Tibial nerve (tissue), 4 donors: ENCODE measurements at regions not wholly inside any gene's neighbourhood (a gene's known extent, or its start where the extent isn't known, plus 50 kb on each side); places are given as distances from the start of the nearest gene placed in this dataset.

ENCODE experiments used
- DNase-seq, 2 donors: peaks; one replicate each; pipeline ENCODE4 v3.0.0-alpha.2; 2019; ENCODE audit warnings: low spot score in 2 of 2
- H3K27ac ChIP-seq, 4 donors: fragments of 200-600 bp; sonication (generic) in 3 of 4; one replicate each; pipeline ENCODE4 v1.5.1; 2017 to 2019; ENCODE audit warnings: mild to moderate bottlenecking in 1 of 4
- H3K27me3 ChIP-seq, 2 donors: fragments of 200-600 bp; sonication (generic) in 1 of 2; one replicate each; pipeline versions ENCODE4 v1.5.1 to v1.6.0; 2017 to 2019
- H3K36me3 ChIP-seq, 3 donors: fragments of 200-600 bp; sonication (generic); one replicate each; pipeline ENCODE4 v1.5.1; 2018 to 2019
- H3K4me1 ChIP-seq, 4 donors: fragments of 200-600 bp; sonication (generic) in 3 of 4; one replicate each; pipeline ENCODE4 v1.5.1; 2017 to 2019
- H3K4me3 ChIP-seq, 4 donors: fragments of 200-600 bp; sonication (generic) in 3 of 4; one replicate each; pipeline ENCODE4 v1.5.1; 2017 to 2019; ENCODE audit warnings: mild to moderate bottlenecking in 1 of 4, moderate library complexity in 1 of 4
- H3K9me3 ChIP-seq, 4 donors: fragments of 200-600 bp; sonication (generic) in 3 of 4; one replicate each; pipeline ENCODE4 v1.5.1; 2017 to 2019
- CTCF ChIP-seq, 5 experiments: fragments of 200-600 bp in 3 of 5; fragments of 450-650 bp in 2 of 5; sonication (generic) in 3 of 5; IDR thresholded peaks; one replicate each; pipeline ENCODE4 v1.5.1; 2016 to 2019; ENCODE audit warnings: antibody characterized with exemption in 5 of 5, mild to moderate bottlenecking in 3 of 5, moderate library complexity in 2 of 5
- EP300 ChIP-seq, 2 donors: sonication (generic); formaldehyde crosslinking; IDR thresholded peaks; one replicate each; pipeline ENCODE4 v1.6.1; 2017; ENCODE audit warnings: antibody characterized with exemption in 2 of 2, mild to moderate bottlenecking in 1 of 2
- POLR2A ChIP-seq, 2 donors: fragments of 450-650 bp; IDR thresholded peaks; one replicate each; pipeline ENCODE4 v1.6.1; 2017; ENCODE audit warnings: antibody characterized with exemption in 2 of 2, mild to moderate bottlenecking in 2 of 2, moderate library complexity in 2 of 2
- WGBS, 2 donors: methylation state at CpG; one replicate each; pipeline ENCODE4 v1.1.5; 2018; 5-methylcytosine and 5-hydroxymethylcytosine counted together

- H3K9me3 ChIP-seq = no peaks in the 10 kb centered on the region
- no peak overlapping the region for H3K27ac ChIP-seq
- H3K27me3 ChIP-seq = no peaks in the 10 kb centered on the region
- no peak for TF ChIP-seq EP300 (IDR thresholded peaks at IDR 0.05)
- TF ChIP-seq POLR2A (IDR thresholded peaks at IDR 0.05) = no peak
- TF ChIP-seq CTCF (IDR thresholded peaks at IDR 0.05) = no peak
- WGBS, 2 donors = 83% methylated on average over 1 of the region's 1 CpG
- DNase-seq = no peak
- no peaks in the 10 kb centered on the region for H3K36me3 ChIP-seq
- H3K4me1 ChIP-seq = no peaks in the 10 kb centered on the region
- H3K4me3 ChIP-seq = no peak overlapping the region
Measured at GRCh38 chr2:155070489-155070888, 372.0 kb downstream of the KCNJ3 start.

- H3K27me3 ChIP-seq = no peaks in the 10 kb centered on the region
- H3K36me3 ChIP-seq = no peaks in the 10 kb centered on the region
Measured at GRCh38 chr2:155062922-155063258, 364.4 kb downstream of the KCNJ3 start.

GRCh38 chr2:155062250-155062921, 363.9 kb downstream of the KCNJ3 start:
- WGBS, 2 donors = 84 to 86% methylated on average over 2 of the region's 2 CpGs
- H3K9me3 ChIP-seq = peaks cover 0 to 7% (median 0%) of the 10 kb centered on the region in 4 donors
- no peaks in the 10 kb centered on the region for H3K4me1 ChIP-seq
- no peak overlapping the region for H3K4me3 ChIP-seq
- H3K36me3 ChIP-seq = no peaks in the 10 kb centered on the region
- no peaks in the 10 kb centered on the region for H3K27me3 ChIP-seq
- no peak for DNase-seq
- no peak for TF ChIP-seq EP300 (IDR thresholded peaks at IDR 0.05)
- TF ChIP-seq CTCF (IDR thresholded peaks at IDR 0.05) = no peak
- no peak for TF ChIP-seq POLR2A (IDR thresholded peaks at IDR 0.05)
- no peak overlapping the region for H3K27ac ChIP-seq

More at GRCh38 chr2:155062922-155063258, 364.4 kb downstream of the KCNJ3 start:
- Histone ChIP-seq H3K4me3 (no peak overlapping the region), H3K27ac (no peak overlapping the region), H3K9me3 (peaks cover 0 to 7% (median 0%) of the 10 kb centered on the region in 4 donors), H3K4me1 (no peaks in the 10 kb centered on the region)
- 96 to 100% methylated on average over 1 of the region's 1 CpG for WGBS, 2 donors
- TF ChIP-seq POLR2A (IDR thresholded peaks at IDR 0.05) (no peak), CTCF (IDR thresholded peaks at IDR 0.05) (no peak), EP300 (IDR thresholded peaks at IDR 0.05) (no peak)
- DNase-seq = no peak

- WGBS, 2 donors = 67 to 90% methylated on average over 1 of the region's 1 CpG
- Histone ChIP-seq H3K4me1 (no peaks in the 10 kb centered on the region), H3K9me3 (peaks cover 0 to 7% (median 0%) of the 10 kb centered on the region in 4 donors), H3K36me3 (no peaks in the 10 kb centered on the region), H3K4me3 (no peak overlapping the region), H3K27ac (no peak overlapping the region), H3K27me3 (no peaks in the 10 kb centered on the region)
- no peak for TF ChIP-seq EP300 (IDR thresholded peaks at IDR 0.05)
- no peak for DNase-seq
Measured at GRCh38 chr2:155060896-155061295, 362.4 kb downstream of the KCNJ3 start.

GRCh38 chr2:155054712-155055111, 356.2 kb downstream of the KCNJ3 start:
- H3K36me3 ChIP-seq = no peaks in the 10 kb centered on the region
- H3K4me1 ChIP-seq = no peaks in the 10 kb centered on the region
- H3K27ac ChIP-seq = no peak overlapping the region
- 77 to 89% methylated on average over 5 of the region's 5 CpGs for WGBS, 2 donors
- no peaks in the 10 kb centered on the region for H3K27me3 ChIP-seq
- no peak for DNase-seq
- TF ChIP-seq CTCF (IDR thresholded peaks at IDR 0.05) (no peak), EP300 (IDR thresholded peaks at IDR 0.05) (no peak), POLR2A (IDR thresholded peaks at IDR 0.05) (no peak)
- no peak overlapping the region for H3K4me3 ChIP-seq
- H3K9me3 ChIP-seq = no peaks in the 10 kb centered on the region

GRCh38 chr2:155043097-155043496, 344.6 kb downstream of the KCNJ3 start:
- Histone ChIP-seq H3K27me3 (no peaks in the 10 kb centered on the region), H3K4me1 (no peaks in the 10 kb centered on the region), H3K27ac (no peak overlapping the region), H3K9me3 (no peaks in the 10 kb centered on the region), H3K36me3 (no peaks in the 10 kb centered on the region), H3K4me3 (no peak overlapping the region)
- no peak for DNase-seq
- TF ChIP-seq EP300 (IDR thresholded peaks at IDR 0.05) (no peak), CTCF (IDR thresholded peaks at IDR 0.05) (no peak), POLR2A (IDR thresholded peaks at IDR 0.05) (no peak)
- WGBS, 2 donors = 88% methylated on average over 4 of the region's 4 CpGs
